Natural killer cell (primary cell): ENCODE measurements at regions not wholly inside any gene's neighbourhood (a gene's known extent, or its start where the extent isn't known, plus 50 kb on each side); places are given as distances from the start of the nearest gene placed in this dataset.
"Not testable (repeated sequence)": the region's sequence is repeated elsewhere in the genome, so short reads cannot be mapped to it uniquely, and the experiment has no call there.

Source experiments
- ATAC-seq, 3 donors: fragments of 150-1000 bp in 2 of 3; fragments of 200-7000 bp in 1 of 3; cut with Tn5 transposase; 1 replicate in 1 of 3; 2 replicates in 2 of 3; pipeline ENCODE4 v1.10.0; 2021; ENCODE audit warnings: mild to moderate bottlenecking in 2 of 3, moderate library complexity in 2 of 3
- DNase-seq, 2 donors: peaks; one replicate each; pipeline versions ENCODE4 v3.0.0 to v3.0.0-alpha.2; 2013 to 2021; ENCODE audit warnings: mixed read lengths in 1 of 2
- H3K27ac ChIP-seq: one replicate; pipeline ENCODE4 v1.5.1; 2013; ENCODE audit warnings: mild to moderate bottlenecking, low read length
- H3K27me3 ChIP-seq: one replicate; pipeline ENCODE4 v1.6.1; 2013; ENCODE audit warnings: low read length; ENCODE audit not compliant: control insufficient read depth, insufficient read depth
- H3K36me3 ChIP-seq: one replicate; pipeline ENCODE4 v1.6.1; 2013; ENCODE audit warnings: low read length; ENCODE audit not compliant: control insufficient read depth, insufficient read depth
- H3K4me1 ChIP-seq: one replicate; pipeline ENCODE4 v1.6.1; 2013; ENCODE audit warnings: low read length; ENCODE audit not compliant: control insufficient read depth, insufficient read depth
- H3K4me3 ChIP-seq: one replicate; pipeline ENCODE4 v1.5.1; 2013; ENCODE audit warnings: low read length
- H3K9me3 ChIP-seq: one replicate; pipeline ENCODE4 v1.6.1; 2013; ENCODE audit warnings: low read length; ENCODE audit not compliant: control insufficient read depth, insufficient read depth
- H3K27ac Mint-ChIP-seq, 2 donors: one replicate each; pipeline ENCODE4 v1.8.0; 2022; ENCODE audit warnings: mild to moderate bottlenecking in 2 of 2, mixed read lengths in 2 of 2, moderate library complexity in 1 of 2
- H3K27me3 Mint-ChIP-seq, 2 donors: one replicate each; pipeline ENCODE4 v1.8.0; 2022; ENCODE audit warnings: low read depth in 2 of 2, mixed read lengths in 2 of 2
- H3K36me3 Mint-ChIP-seq: one replicate; pipeline ENCODE4 v1.8.0; 2022; ENCODE audit warnings: mixed read lengths
- H3K4me1 Mint-ChIP-seq, 2 donors: one replicate each; pipeline ENCODE4 v1.8.0; 2022; ENCODE audit warnings: mixed read lengths in 2 of 2
- H3K4me3 Mint-ChIP-seq: one replicate; pipeline ENCODE4 v1.8.0; 2022; ENCODE audit warnings: mild to moderate bottlenecking, moderate library complexity, mixed read lengths
- H3K9me3 Mint-ChIP-seq, 2 donors: one replicate each; pipeline ENCODE4 v1.8.0; 2022; ENCODE audit warnings: mixed read lengths in 2 of 2
- WGBS: methylation state at CpG from one replicate; pipeline ENCODE4 v1.1.7; 2013; ENCODE audit warnings: missing lambda C conversion rate; ENCODE audit not compliant: insufficient coverage; 5-methylcytosine and 5-hydroxymethylcytosine counted together
- intact Hi-C: fragments of 100-400 bp; cut with micrococcal nuclease; formaldehyde crosslinking; loops from one replicate; pipeline ENCODE4 v1.14.2; 2022
- TF ChIP-seq, protein P1 (sequence below): fragments of 200-600 bp; IDR thresholded peaks from one replicate; pipeline ENCODE4 v1.8.0; 2022; ENCODE audit warnings: antibody characterized with exemption

DNA sequence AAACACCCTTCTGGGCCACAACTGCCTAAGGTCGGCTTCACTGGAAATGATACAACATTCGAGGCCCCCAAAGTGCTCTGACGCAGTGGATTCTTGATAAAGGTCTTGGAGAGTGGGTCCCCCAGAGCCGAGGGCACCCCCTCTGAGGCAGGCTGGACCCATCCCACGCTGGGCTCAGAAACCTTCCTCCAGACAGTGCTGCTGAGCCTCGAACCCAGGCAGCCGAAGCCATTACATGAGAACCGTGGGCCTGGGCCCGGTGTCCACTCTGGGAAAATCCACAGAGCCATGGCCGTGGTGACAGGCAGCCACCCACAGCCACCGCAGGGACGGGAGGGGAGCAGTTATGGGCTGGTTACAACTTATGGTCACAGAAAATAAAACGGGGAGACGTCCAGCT is 81.4 kb upstream of the ID2 start:
- Mint-ChIP-seq H3K27me3 (no peaks in the 10 kb centered on the region), H3K9me3 (no peaks in the 10 kb centered on the region), H3K27ac (no peak overlapping the region), H3K4me3 (no peak overlapping the region), H3K4me1 (peaks cover 0 to 13% of the 10 kb centered on the region in 2 donors), H3K36me3 (no peaks in the 10 kb centered on the region)
- TF ChIP-seq, protein P1, sequence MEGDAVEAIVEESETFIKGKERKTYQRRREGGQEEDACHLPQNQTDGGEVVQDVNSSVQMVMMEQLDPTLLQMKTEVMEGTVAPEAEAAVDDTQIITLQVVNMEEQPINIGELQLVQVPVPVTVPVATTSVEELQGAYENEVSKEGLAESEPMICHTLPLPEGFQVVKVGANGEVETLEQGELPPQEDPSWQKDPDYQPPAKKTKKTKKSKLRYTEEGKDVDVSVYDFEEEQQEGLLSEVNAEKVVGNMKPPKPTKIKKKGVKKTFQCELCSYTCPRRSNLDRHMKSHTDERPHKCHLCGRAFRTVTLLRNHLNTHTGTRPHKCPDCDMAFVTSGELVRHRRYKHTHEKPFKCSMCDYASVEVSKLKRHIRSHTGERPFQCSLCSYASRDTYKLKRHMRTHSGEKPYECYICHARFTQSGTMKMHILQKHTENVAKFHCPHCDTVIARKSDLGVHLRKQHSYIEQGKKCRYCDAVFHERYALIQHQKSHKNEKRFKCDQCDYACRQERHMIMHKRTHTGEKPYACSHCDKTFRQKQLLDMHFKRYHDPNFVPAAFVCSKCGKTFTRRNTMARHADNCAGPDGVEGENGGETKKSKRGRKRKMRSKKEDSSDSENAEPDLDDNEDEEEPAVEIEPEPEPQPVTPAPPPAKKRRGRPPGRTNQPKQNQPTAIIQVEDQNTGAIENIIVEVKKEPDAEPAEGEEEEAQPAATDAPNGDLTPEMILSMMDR, result no peak
- Histone ChIP-seq H3K4me3 (no peak overlapping the region), H3K27me3 (no peaks in the 10 kb centered on the region), H3K27ac (no peak overlapping the region), H3K4me1 (no peaks in the 10 kb centered on the region), H3K9me3 (no peaks in the 10 kb centered on the region), H3K36me3 (no peaks in the 10 kb centered on the region)
- ATAC-seq (no peak), DNase-seq (no peak)
- intact Hi-C loops, result no loop called here
- 96% methylated on average over 14 of the region's 14 CpGs for WGBS

DNA sequence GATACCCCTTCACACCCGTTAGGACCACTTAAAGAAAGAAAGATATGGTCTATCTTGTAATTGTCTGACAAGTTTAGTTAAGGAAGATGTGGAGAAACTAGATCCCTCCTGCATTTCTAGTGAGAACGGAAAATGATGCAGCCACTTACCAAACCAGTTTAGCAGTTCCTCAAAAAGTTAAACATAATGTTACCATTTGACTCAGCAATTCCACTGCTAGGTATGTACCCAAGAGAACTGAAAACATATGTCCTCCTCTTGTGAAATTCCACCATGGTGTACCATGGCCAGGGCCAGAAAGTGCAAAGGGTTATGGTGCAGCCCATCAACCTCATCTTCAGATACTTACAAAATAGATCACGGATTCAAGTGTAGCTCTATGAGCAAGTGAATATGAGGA is 79.0 kb upstream of the ID2 start:
- DNase-seq (no peak), ATAC-seq (no peak)
- no peaks in the 10 kb centered on the region for H3K9me3 Mint-ChIP-seq
- Histone ChIP-seq H3K9me3 (no peaks in the 10 kb centered on the region), H3K4me1 (peaks cover under 1% of the 10 kb centered on the region), H3K36me3 (no peaks in the 10 kb centered on the region), H3K4me3 (no peak overlapping the region), H3K27me3 (no peaks in the 10 kb centered on the region), H3K27ac (no peak overlapping the region)
- H3K4me3 Mint-ChIP-seq, result no peak overlapping the region
- no peaks in the 10 kb centered on the region for H3K36me3 Mint-ChIP-seq
- peaks cover 0 to 4% of the 10 kb centered on the region in 2 donors for H3K4me1 Mint-ChIP-seq
- H3K27me3 Mint-ChIP-seq, result no peaks in the 10 kb centered on the region
- 81% methylated on average over 2 of the region's 3 CpGs for WGBS
- TF ChIP-seq, protein P1, result no peak
- intact Hi-C loops, result no loop called here
- no peak overlapping the region for H3K27ac Mint-ChIP-seq

DNA sequence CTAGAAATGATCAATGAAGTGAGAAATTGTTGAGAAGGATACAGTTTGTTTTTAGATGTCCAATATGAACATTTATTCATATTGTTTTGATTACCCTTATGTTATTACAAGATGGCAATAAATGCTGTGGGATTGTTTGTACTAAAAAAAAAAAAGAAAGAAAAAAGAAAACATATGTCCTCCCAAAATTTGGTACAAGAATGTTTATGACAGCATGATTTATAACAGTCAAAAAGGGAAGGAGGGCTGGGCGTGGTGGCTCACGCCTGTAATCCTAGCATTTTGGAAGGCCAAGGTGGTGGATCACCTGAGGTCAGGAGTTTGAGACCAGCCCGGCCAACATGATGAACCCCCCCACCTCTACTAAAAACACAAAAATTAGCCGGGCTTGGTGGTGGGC is 78.5 kb upstream of the ID2 start:
- H3K4me3 ChIP-seq, DNase-seq, ATAC-seq, H3K4me1 ChIP-seq, H3K9me3 Mint-ChIP-seq, H3K4me1 Mint-ChIP-seq, H3K36me3 ChIP-seq, H3K27ac ChIP-seq, H3K9me3 ChIP-seq, intact Hi-C loops, H3K27me3 Mint-ChIP-seq, H3K27ac Mint-ChIP-seq, H3K36me3 Mint-ChIP-seq, H3K4me3 Mint-ChIP-seq, H3K27me3 ChIP-seq: not testable (repeated sequence)
- 96% methylated on average over 4 of the region's 4 CpGs for WGBS

DNA sequence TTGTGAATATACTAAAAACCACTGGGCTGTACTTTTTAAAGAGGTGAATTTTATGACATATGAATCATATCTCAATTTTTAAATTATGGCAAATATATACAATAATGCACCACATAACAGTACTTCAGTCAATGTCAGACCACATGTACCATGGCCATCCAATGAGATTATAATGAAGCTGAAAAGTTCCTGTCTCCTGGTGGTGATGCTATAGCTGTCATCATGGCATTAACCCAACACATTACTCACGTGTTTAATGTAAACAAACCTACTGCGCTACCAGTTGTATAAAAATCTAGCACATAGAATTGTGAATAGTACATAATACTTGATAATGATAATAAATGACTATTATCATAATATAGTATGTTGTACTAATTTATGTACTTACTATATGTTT is 77.6 kb upstream of the ID2 start:
- Histone ChIP-seq H3K4me3 (no peak overlapping the region), H3K4me1 (peaks cover 8% of the 10 kb centered on the region), H3K27ac (no peak overlapping the region), H3K9me3 (no peaks in the 10 kb centered on the region), H3K36me3 (no peaks in the 10 kb centered on the region), H3K27me3 (no peaks in the 10 kb centered on the region)
- no peak overlapping the region for H3K4me3 Mint-ChIP-seq
- H3K27me3 Mint-ChIP-seq, result no peaks in the 10 kb centered on the region
- intact Hi-C loops, result no loop called here
- WGBS, result no CpG with 5 or more reads among the region's 2 CpGs
- peaks cover 12 to 17% of the 10 kb centered on the region in 2 donors for H3K4me1 Mint-ChIP-seq
- no peaks in the 10 kb centered on the region for H3K36me3 Mint-ChIP-seq
- no peak overlapping the region for H3K27ac Mint-ChIP-seq
- TF ChIP-seq, protein P1, result no peak
- DNase-seq, result no peak
- no peak for ATAC-seq
- no peaks in the 10 kb centered on the region for H3K9me3 Mint-ChIP-seq
